ENCODE measurements at regions not wholly inside any gene's neighbourhood (a gene's known extent, or its start where the extent isn't known, plus 50 kb on each side); places are given as distances from the start of the nearest gene placed in this dataset.

- no peak for TF ChIP-seq ZNF274 (IDR thresholded peaks at IDR 0.05; ENCODE audit: low read depth, low read length)
- H3K4me3 ChIP-seq (ENCODE audit: low read length), result no peak overlapping the region
Measured at GRCh38 chr5:2282893-2283292, 400.2 kb upstream of the IRX4 start.

GRCh38 chr5:2282034-2282690, 399.4 kb upstream of the IRX4 start:
- TF ChIP-seq ZNF274 (IDR thresholded peaks at IDR 0.05; ENCODE audit: low read depth, low read length), result no peak
- no peak overlapping the region for H3K4me3 ChIP-seq (ENCODE audit: low read length)

- no peak for TF ChIP-seq ZNF274 (IDR thresholded peaks at IDR 0.05; ENCODE audit: low read depth, low read length)
- no peak overlapping the region for H3K4me3 ChIP-seq (ENCODE audit: low read length)
Measured at GRCh38 chr5:2281446-2281845, 398.7 kb upstream of the IRX4 start.

GRCh38 chr5:2280318-2280717, 397.6 kb upstream of the IRX4 start:
- TF ChIP-seq ZNF274 (IDR thresholded peaks at IDR 0.05; ENCODE audit: low read depth, low read length), result no peak
- no peak overlapping the region for H3K4me3 ChIP-seq (ENCODE audit: low read length)

- no peak for TF ChIP-seq ZNF274 (IDR thresholded peaks at IDR 0.05; ENCODE audit: low read depth, low read length)
- no peak overlapping the region for H3K4me3 ChIP-seq (ENCODE audit: low read length)
Measured at GRCh38 chr5:2278825-2279456, 396.2 kb upstream of the IRX4 start.

GRCh38 chr5:2277886-2278285, 395.2 kb upstream of the IRX4 start:
- TF ChIP-seq ZNF274 (IDR thresholded peaks at IDR 0.05; ENCODE audit: low read depth, low read length), result no peak
- no peak overlapping the region for H3K4me3 ChIP-seq (ENCODE audit: low read length)

- TF ChIP-seq ZNF274 (IDR thresholded peaks at IDR 0.05; ENCODE audit: low read depth, low read length), result no peak
- H3K4me3 ChIP-seq (ENCODE audit: low read length), result no peak overlapping the region
Measured at GRCh38 chr5:2276101-2276500, 393.4 kb upstream of the IRX4 start.

GRCh38 chr5:2272755-2273154, 390.0 kb upstream of the IRX4 start:
- no peak overlapping the region for H3K4me3 ChIP-seq (ENCODE audit: low read length)
- no peak for TF ChIP-seq ZNF274 (IDR thresholded peaks at IDR 0.05; ENCODE audit: low read depth, low read length)

- no peak for TF ChIP-seq ZNF274 (IDR thresholded peaks at IDR 0.05; ENCODE audit: low read depth, low read length)
- H3K4me3 ChIP-seq (ENCODE audit: low read length), result no peak overlapping the region
Measured at GRCh38 chr5:2272039-2272438, 389.3 kb upstream of the IRX4 start.

GRCh38 chr5:2271316-2271715, 388.6 kb upstream of the IRX4 start:
- TF ChIP-seq ZNF274 (IDR thresholded peaks at IDR 0.05; ENCODE audit: low read depth, low read length), result no peak

GRCh38 chr5:2270467-2270866, 387.7 kb upstream of the IRX4 start:
- no peak for TF ChIP-seq ZNF274 (IDR thresholded peaks at IDR 0.05; ENCODE audit: low read depth, low read length)

More at GRCh38 chr5:2271316-2271715, 388.6 kb upstream of the IRX4 start:
- H3K4me3 ChIP-seq (ENCODE audit: low read length), result no peak overlapping the region

GRCh38 chr5:2269656-2270055, 386.9 kb upstream of the IRX4 start:
- H3K4me3 ChIP-seq (ENCODE audit: low read length), result no peak overlapping the region
- no peak for TF ChIP-seq ZNF274 (IDR thresholded peaks at IDR 0.05; ENCODE audit: low read depth, low read length)

More at GRCh38 chr5:2270467-2270866, 387.7 kb upstream of the IRX4 start:
- no peak overlapping the region for H3K4me3 ChIP-seq (ENCODE audit: low read length)

GRCh38 chr5:2267991-2268390, 385.3 kb upstream of the IRX4 start:
- no peak for TF ChIP-seq ZNF274 (IDR thresholded peaks at IDR 0.05; ENCODE audit: low read depth, low read length)
- H3K4me3 ChIP-seq (ENCODE audit: low read length), result no peak overlapping the region

- no peak for TF ChIP-seq ZNF274 (IDR thresholded peaks at IDR 0.05; ENCODE audit: low read depth, low read length)
- no peak overlapping the region for H3K4me3 ChIP-seq (ENCODE audit: low read length)
Measured at GRCh38 chr5:2266641-2267240, 384.0 kb upstream of the IRX4 start.

- TF ChIP-seq ZNF274 (IDR thresholded peaks at IDR 0.05; ENCODE audit: low read depth, low read length), result no peak
- no peak overlapping the region for H3K4me3 ChIP-seq (ENCODE audit: low read length)
Measured at GRCh38 chr5:2265341-2265740, 382.6 kb upstream of the IRX4 start.

Data from GM08714 (cell line).